H54 (cell line): ENCODE measurements at regions not wholly inside any gene's neighbourhood (a gene's known extent, or its start where the extent isn't known, plus 50 kb on each side); places are given as distances from the start of the nearest gene placed in this dataset.

Experiments
- DNase-seq: peaks from one replicate; pipeline ENCODE4 v3.0.0; 2011; ENCODE audit warnings: low spot score, mixed read lengths; ENCODE audit not compliant: insufficient read length
- FAIRE-seq: peaks from 3 replicates; lab custom pipeline; 2011; peaks lifted over from hg19 to GRCh38; lab: Jason Lieb, UNC
- POLR2A ChIP-seq: IDR thresholded peaks from 2 replicates; pipeline ENCODE4 v1.6.1; 2011; ENCODE audit warnings: low read depth, mild to moderate bottlenecking, low read length

GRCh38 chr2:33766175-33766574, 167.1 kb upstream of the FAM98A start:
- TF ChIP-seq POLR2A = no peak
- FAIRE-seq (no peak), DNase-seq (no peak)

GRCh38 chr2:33765122-33765521, 166.0 kb upstream of the FAM98A start:
- DNase-seq (no peak), FAIRE-seq (no peak)
- TF ChIP-seq POLR2A = no peak

- TF ChIP-seq POLR2A = no peak
- DNase-seq = no peak
- FAIRE-seq = no peak
Measured at GRCh38 chr2:33764551-33764950, 165.5 kb upstream of the FAM98A start.

- DNase-seq (no peak), FAIRE-seq (no peak)
- TF ChIP-seq POLR2A = no peak
Measured at GRCh38 chr2:33763671-33764310, 164.7 kb upstream of the FAM98A start.

DNA sequence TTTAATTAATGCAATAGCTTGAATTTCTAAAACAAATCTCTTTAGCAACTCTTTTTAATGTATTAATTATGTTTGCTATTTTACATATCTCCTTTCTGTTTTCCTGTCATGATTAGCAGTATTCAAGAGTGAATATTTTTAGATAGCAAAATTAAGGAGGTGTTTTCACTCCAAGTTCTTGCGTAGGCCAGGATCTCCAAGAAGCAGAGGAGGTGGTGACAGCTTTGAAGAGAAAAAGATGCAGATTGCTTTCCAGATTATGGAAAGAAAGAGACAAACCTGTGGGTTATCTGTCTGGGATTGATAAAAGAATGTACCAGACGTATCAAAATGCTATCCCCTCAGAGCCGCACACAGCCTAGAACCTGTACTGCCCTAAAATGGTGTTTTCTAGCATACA, 163.5 kb upstream of the FAM98A start:
- no peak for FAIRE-seq
- no peak for DNase-seq

DNA sequence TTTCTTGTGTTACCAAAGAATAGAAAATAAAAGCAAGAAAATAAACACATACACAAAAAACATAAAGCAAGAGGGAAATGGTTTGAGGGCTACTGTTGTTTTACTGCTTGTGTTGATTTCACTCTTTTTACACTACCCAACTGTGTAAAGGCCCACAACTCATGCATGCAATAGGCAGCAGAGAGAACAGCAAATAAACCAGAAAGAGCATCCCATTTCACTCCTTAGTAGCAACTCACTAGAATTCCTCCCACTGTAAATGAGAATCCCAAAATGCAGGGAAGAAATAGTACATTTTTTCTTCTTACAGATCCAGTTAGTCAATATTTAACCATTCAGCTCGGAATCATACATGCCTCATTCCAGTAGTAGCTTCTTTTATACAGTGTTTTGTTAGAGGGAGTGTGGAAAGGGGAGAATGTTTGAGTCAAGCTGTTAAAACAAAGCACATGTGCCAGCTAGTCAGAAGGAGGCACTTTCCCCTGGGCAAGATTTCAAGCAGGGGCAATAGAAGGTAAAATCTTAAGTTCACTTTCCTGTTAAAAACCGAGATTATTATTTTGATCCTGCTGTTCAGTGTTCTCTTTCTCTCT, 147.2 kb upstream of the FAM98A start:
- FAIRE-seq (no peak), DNase-seq (no peak)
- no peak for TF ChIP-seq POLR2A

More for the DNA sequence above, 163.5 kb upstream of the FAM98A start:
- TF ChIP-seq POLR2A = no peak

DNA sequence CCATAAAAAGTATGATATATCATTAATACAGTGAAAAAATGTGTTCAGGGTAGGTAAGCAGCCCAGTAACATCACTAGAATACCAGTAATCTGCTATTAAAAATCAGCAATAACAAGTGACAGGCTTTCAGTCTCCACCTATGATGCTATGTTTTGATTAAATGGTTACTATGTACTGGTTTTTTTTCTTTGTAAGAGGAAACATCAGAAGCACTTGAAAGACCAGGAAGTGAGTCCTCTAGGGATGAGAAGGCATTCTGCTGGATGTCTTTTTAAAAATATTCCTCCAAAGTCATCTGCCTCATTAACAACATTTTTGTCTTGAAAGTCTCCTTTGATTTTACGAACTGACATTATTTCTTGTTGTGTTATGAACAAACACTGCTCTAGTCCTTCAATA, 136.0 kb upstream of the FAM98A start:
- TF ChIP-seq POLR2A = no peak
- DNase-seq (no peak), FAIRE-seq (no peak)

DNA sequence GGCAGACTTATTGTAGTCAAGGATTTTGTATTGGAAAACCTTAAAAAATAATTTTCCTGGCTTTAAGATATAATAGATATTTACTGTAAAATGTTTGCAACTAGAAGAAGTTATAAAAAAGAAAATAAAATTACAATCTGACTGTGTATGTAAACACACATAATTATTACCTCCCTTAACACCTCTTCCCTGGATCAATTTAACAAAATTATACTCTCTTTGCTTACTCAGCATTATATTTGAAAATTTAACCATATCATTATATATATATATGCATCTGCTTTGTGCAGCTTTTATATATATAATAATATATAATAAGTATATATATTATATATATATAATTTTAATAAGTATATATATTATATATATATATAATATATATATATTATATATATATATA, 131.7 kb upstream of the FAM98A start:
- FAIRE-seq (no peak), DNase-seq (no peak)
- TF ChIP-seq POLR2A = no peak

DNA sequence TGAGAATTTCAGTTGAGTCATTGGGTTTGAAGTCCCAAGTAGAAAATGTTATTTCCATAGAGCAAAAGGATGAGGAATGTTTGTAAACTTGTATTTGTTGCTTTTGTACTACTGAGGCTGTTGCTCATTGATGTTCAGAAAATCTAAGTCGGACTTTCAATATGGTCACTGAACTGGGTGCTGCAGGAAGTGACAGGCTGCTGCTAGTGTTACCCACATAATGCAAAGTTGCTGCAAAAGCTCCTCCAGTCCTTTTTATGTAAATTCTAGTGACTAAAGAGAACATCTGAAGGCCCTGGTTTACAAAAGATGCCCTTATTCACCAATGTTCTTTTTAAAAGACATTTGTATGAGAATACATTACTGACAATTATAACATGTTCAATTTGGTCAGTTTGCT, 131.1 kb upstream of the FAM98A start:
- no peak for DNase-seq
- no peak for TF ChIP-seq POLR2A
- no peak for FAIRE-seq

DNA sequence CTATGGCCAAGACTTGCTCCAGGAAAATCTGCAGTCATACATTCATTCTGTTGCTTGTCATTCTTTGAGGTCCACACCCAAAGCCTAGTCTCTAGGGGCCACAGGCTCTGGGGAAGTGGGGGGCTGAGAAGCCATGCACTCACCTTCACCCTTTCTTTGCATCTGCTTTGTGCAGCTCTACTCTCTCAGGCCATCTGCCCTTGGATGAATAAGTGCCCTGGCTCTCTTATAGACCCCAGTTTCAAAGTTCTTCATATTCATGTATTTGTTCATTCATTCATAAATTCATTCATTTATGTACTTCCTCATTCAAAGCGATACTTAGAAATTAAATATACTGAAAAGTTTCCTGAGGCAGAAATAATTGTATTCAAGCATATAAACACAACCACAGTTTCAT, 130.3 kb upstream of the FAM98A start:
- DNase-seq (no peak), FAIRE-seq (no peak)
- TF ChIP-seq POLR2A = no peak

DNA sequence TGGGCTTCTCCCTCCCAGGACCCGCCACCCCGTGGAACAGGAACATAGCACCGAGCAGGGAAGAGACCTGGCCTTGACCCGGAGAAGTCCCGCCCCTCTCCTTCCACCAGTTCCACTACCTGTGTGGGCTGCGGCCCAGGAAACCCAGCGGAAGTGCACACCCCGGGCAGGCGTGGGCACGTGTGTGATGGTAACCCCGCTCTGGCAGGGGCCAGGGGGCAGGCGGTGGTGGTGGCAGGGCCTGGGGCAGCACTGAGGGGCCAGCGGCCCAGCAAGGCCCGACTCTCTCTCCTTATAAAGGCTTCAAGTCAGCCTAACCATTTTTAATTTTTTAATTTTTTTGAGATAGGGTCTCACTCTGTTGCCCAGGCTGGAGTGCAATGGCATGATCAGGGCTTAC, 129.0 kb upstream of the FAM98A start:
- no peak for TF ChIP-seq POLR2A
- no peak for FAIRE-seq

DNA sequence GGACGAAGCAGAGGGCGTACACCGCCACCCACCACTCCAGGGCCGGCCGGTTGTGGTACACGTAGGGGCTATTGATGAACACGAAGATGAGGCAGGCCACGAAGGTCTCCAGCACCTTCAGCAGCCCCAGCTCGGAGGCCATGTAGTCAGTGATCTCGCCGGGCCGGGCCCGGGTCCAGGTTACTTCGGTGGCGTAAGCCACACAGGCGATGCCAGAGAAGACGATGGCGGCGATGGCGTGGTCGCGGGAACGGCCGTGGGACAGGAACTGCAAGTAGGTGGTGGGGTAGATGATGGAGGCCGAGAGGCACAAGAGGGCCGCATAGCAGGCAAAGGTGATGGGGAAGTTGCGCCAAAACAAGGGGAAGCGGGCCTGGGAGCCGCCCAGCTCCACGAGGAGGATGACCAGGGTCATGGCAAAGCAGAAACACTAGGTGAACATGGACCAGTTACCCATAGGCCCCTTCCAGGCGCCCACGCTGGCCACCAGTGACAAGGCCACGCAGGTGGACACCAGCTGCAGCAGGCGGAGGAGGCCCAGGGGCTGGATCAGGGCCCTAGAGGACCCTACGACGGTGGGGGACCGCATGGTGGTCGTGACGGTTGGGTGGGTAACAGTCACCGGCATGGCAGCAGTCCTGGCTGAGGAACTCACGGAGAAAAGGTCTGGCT, 128.4 kb upstream of the FAM98A start:
- no peak for DNase-seq
- no peak for TF ChIP-seq POLR2A
- no peak for FAIRE-seq

More for the DNA sequence above, 129.0 kb upstream of the FAM98A start:
- no peak for DNase-seq

- no peak for DNase-seq
- FAIRE-seq = no peak
- no peak for TF ChIP-seq POLR2A
Measured at GRCh38 chr2:33726415-33726814, 127.3 kb upstream of the FAM98A start.

DNA sequence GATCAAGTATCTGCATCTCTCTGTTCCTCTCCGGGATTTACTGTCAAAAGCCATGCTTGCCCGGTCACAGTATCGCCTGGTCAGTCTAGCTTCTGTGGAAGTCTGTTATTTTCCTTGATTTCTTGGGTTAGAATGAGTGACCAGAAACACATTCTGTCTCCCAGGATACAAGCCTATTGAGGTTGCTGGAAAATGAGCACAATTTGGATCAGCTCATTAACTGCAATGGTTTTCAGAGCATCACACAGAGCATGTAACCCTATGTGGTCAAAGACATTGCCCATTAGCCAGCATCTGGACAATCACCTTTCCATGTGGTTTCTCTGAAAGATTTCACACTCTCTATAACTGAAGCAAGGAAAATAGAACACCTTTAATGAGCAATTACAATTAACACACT, 124.2 kb upstream of the FAM98A start:
- no peak for FAIRE-seq

DNA sequence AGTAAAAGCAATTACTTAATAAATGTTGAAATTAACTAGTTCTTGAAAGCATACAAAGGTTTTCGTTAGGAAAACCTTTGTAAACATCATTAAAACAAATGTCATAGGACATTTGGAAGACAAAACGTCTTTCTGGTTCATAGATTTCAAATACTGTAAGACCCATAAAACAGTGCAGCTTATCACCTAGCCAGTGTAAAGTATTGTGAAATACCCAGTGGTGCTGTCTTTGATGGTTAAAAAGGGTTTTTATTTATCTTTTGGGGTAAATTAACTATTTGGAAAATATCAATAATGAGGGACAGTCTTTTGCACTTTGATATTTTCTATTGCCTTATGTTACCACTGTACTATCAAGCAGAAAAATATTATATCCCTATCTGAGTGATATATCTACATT, 120.0 kb upstream of the FAM98A start:
- DNase-seq (no peak), FAIRE-seq (no peak)
- TF ChIP-seq POLR2A = no peak

More for the DNA sequence above, 124.2 kb upstream of the FAM98A start:
- no peak for DNase-seq
- TF ChIP-seq POLR2A = no peak
